ENCODE measurements at regions not wholly inside any gene's neighbourhood (a gene's known extent, or its start where the extent isn't known, plus 50 kb on each side); places are given as distances from the start of the nearest gene placed in this dataset.

DNA sequence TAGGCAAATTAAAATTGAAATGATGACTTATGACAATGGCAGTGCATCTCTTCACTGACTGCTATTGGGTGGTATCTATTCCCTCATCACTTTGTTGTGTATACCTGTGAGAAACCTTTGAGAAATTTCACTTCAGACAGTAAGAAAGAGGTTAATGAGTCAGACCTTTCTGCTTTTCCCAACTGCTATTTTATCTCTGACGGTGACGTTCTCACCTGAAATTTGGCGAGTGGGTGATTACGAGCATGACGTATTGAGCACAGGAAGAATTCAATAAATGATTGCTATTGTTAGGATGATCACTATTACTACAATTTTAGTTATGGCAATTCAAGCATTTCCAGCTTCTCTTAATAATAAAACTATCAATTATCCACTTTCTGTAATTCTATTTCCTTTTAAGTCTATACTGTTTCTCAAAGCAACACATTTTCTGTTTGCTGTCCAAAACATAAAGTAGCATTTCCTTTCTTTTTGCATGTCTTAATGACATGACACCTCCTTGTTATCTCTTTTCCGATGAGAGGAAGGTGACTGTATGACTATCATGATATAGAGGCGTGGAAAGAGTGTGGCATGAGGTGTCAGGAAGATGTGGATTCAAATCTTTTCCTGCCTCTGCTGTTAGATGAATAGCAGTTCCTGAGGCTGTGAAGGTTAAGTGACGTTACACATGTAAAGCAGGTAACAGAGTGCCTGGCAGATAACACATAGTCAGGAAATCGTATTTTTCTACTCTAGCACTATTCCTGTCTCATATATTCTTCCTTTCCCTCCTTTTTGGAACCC, 504.9 kb upstream of the SEMA6D start:
- no peak for FAIRE-seq
- Histone ChIP-seq H2AFZ (ENCODE audit: low read length) (no peak overlapping the region), H3K23me2 (ENCODE audit: low read depth, low read length) (no peaks in the 10 kb centered on the region), H3K9ac (replicated peaks in 1 of 4; ENCODE audit: extremely low read depth in 1 of 4, low read depth in 3 of 4, low read length in 3 of 4) (no peak overlapping the region), H3K23ac (ENCODE audit: insufficient read length) (no peak overlapping the region), H3K79me2 (ENCODE audit: control insufficient read depth in 1 of 2, insufficient read depth in 2 of 2, low read length in 2 of 2) (no peaks in the 10 kb centered on the region), H3K27me3 (replicated peaks in 1 of 4; ENCODE audit: control insufficient read depth in 3 of 4, extremely low read depth in 1 of 4, insufficient read depth in 3 of 4, low read length in 3 of 4) (no peaks in the 10 kb centered on the region), H4K91ac (replicated peaks; ENCODE audit: insufficient read length, low read length) (no peak overlapping the region), H3K4me1 (replicated peaks in 1 of 4; ENCODE audit: control insufficient read depth in 3 of 4, insufficient read depth in 4 of 4, low read length in 3 of 4) (no peaks in the 10 kb centered on the region; a peak in 1 of 7 replicates), H2BK5ac (ENCODE audit: low read depth, low read length) (no peak overlapping the region), H3K4me3 (ENCODE audit: extremely low read depth in 1 of 4, insufficient read depth in 2 of 4, low read depth in 3 of 4, low read length in 4 of 4) (no peak overlapping the region), H2BK120ac (replicated peaks; ENCODE audit: low read depth, low read length) (no peak overlapping the region), H3K79me1 (ENCODE audit: low read depth, low read length) (no peaks in the 10 kb centered on the region), H3K27ac (ENCODE audit: low read depth, low read length) (no peak overlapping the region), H3K14ac (ENCODE audit: insufficient read length) (no peak overlapping the region), H4K8ac (ENCODE audit: extremely low read depth, insufficient read depth, low read length) (no peak overlapping the region), H3K18ac (ENCODE audit: extremely low read depth, low read length) (no peak overlapping the region), H4K20me1 (replicated peaks in 1 of 2; ENCODE audit: control insufficient read depth in 1 of 2, insufficient read depth in 2 of 2, low read length in 2 of 2) (no peaks in the 10 kb centered on the region), H3K56ac (replicated peaks; ENCODE audit: insufficient read length, low read depth, low read length) (no peak overlapping the region), H4K5ac (ENCODE audit: insufficient read length, low read depth, low read length) (no peak overlapping the region), H3K4me2 (ENCODE audit: insufficient read depth in 1 of 2, low read depth in 2 of 2, low read length in 2 of 2) (no peak overlapping the region), H2BK12ac (ENCODE audit: low read depth, low read length) (no peak overlapping the region), H2BK20ac (ENCODE audit: low read length) (no peak overlapping the region), H2AK5ac (ENCODE audit: low read depth, low read length) (no peak overlapping the region), H2BK15ac (ENCODE audit: low read length) (no peak overlapping the region), H3K4ac (replicated peaks; ENCODE audit: insufficient read length, low read depth, low read length) (no peak overlapping the region), H3K9me3 (ENCODE audit: insufficient read depth in 2 of 2, low read depth in 1 of 2, low read length in 1 of 2) (no peaks in the 10 kb centered on the region), H3K36me3 (ENCODE audit: control insufficient read depth in 2 of 4, insufficient read depth in 4 of 4, low read length in 3 of 4) (no peaks in the 10 kb centered on the region)
- DNase-seq (ENCODE audit: low read depth in 1 of 2, low spot score in 2 of 2), result no peak
- ChIA-PET CTCF (ENCODE audit: partially characterized antibody) (interaction anchor here (1.1 to 1.6 kb wide), 2 partner anchors 7 to 162 kb away, joined by 3 to 4 read pairs; no protein-coding TSS in a partner anchor), POLR2A (ENCODE audit: partially characterized antibody) (no interaction called here)
- WGBS, 2 experiments (ENCODE audit: extremely low coverage in 1 of 2, insufficient coverage in 1 of 2, insufficient read length in 1 of 2, insufficient replicate concordance in 2 of 2, low coverage in 1 of 2, low lambda C conversion rate in 2 of 2, missing lambda C conversion rate in 1 of 2), result 87% methylated on average over 9 of the region's 9 CpGs; no CpG with 5 or more reads in 1 of the 2 experiments
- TF ChIP-seq TBP (IDR thresholded peaks at IDR 0.05; ENCODE audit: low read depth, low read length) (no peak), GABPA (IDR thresholded peaks at IDR 0.05; ENCODE audit: borderline replicate concordance, insufficient read depth, low read length) (no peak), KDM5A (IDR thresholded peaks at IDR 0.05; ENCODE audit: low read length) (no peak), SUZ12 (IDR thresholded peaks at IDR 0.05; ENCODE audit: low read length) (no peak), NRF1 (IDR thresholded peaks at IDR 0.05; ENCODE audit: low read depth, low read length) (no peak), TEAD4 (IDR thresholded peaks at IDR 0.05; ENCODE audit: low read depth, low read length) (no peak), SIX5 (IDR thresholded peaks at IDR 0.05; ENCODE audit: low read depth, low read length) (no peak), ATF2 (IDR thresholded peaks at IDR 0.05; ENCODE audit: low read length) (no peak), EZH2 (IDR thresholded peaks at IDR 0.05; ENCODE audit: low read depth, low read length, severe bottlenecking) (no peak), GTF2F1 (IDR thresholded peaks at IDR 0.05; ENCODE audit: borderline replicate concordance, low read depth, low read length) (no peak), CHD1 (IDR thresholded peaks at IDR 0.05; ENCODE audit: low read depth, low read length) (no peak), POU5F1 (IDR thresholded peaks at IDR 0.05; ENCODE audit: low read depth, low read length) (no peak)

Measured in H1 (cell line).